GM23248 (cell line): ENCODE measurements at regions not wholly inside any gene's neighbourhood (a gene's known extent, or its start where the extent isn't known, plus 50 kb on each side); places are given as distances from the start of the nearest gene placed in this dataset.

Experiments used
- DNase-seq: peaks from one replicate; pipeline ENCODE4 v3.0.0-alpha.2; 2015
- H2AFZ ChIP-seq: fragments of 200-600 bp; sonication (generic); 2 replicates; pipeline ENCODE4 v1.6.1; 2016; ENCODE audit warnings: antibody characterized with exemption
- H3F3A ChIP-seq: fragments of 200-600 bp; sonication (generic); 2 replicates; pipeline ENCODE4 v1.6.1; 2016; ENCODE audit warnings: mild to moderate bottlenecking, antibody characterized with exemption, mixed run types; ENCODE audit not compliant: insufficient read depth
- H3K27ac ChIP-seq: fragments of 200-600 bp; sonication (generic); 2 replicates; pipeline ENCODE4 v1.5.1; 2016; ENCODE audit warnings: mild to moderate bottlenecking
- H3K27me3 ChIP-seq: fragments of 200-600 bp; sonication (generic); replicated peaks from 2 replicates; pipeline ENCODE4 v1.6.1; 2016; ENCODE audit warnings: mild to moderate bottlenecking; ENCODE audit not compliant: insufficient read depth
- H3K36me3 ChIP-seq: fragments of 200-600 bp; sonication (generic); 2 replicates; pipeline ENCODE4 v1.6.1; 2016; ENCODE audit warnings: low read depth, mild to moderate bottlenecking
- H3K4me1 ChIP-seq: fragments of 200-600 bp; sonication (generic); 2 replicates; pipeline ENCODE4 v1.6.1; 2016; ENCODE audit warnings: mild to moderate bottlenecking; ENCODE audit not compliant: insufficient read depth
- H3K4me2 ChIP-seq: fragments of 200-600 bp; sonication (generic); one replicate; pipeline ENCODE4 v1.6.1; 2016; ENCODE audit warnings: mild to moderate bottlenecking; ENCODE audit not compliant: unreplicated experiment
- H3K4me3 ChIP-seq: fragments of 200-600 bp; sonication (generic); 2 replicates; pipeline ENCODE4 v1.5.1; 2016; ENCODE audit warnings: mild to moderate bottlenecking
- H3K79me2 ChIP-seq: fragments of 200-600 bp; sonication (generic); 2 replicates; pipeline ENCODE4 v1.6.1; 2016; ENCODE audit warnings: mild to moderate bottlenecking; ENCODE audit not compliant: insufficient read depth
- H3K9ac ChIP-seq: fragments of 200-600 bp; sonication (generic); 2 replicates; pipeline ENCODE4 v1.6.1; 2016; ENCODE audit warnings: mild to moderate bottlenecking
- H3K9me2 ChIP-seq: fragments of 200-600 bp; sonication (generic); 2 replicates; pipeline ENCODE4 v1.6.1; 2016; ENCODE audit warnings: mixed run types, mild to moderate bottlenecking, moderate library complexity; ENCODE audit not compliant: insufficient read depth
- H3K9me3 ChIP-seq: fragments of 200-600 bp; sonication (generic); one replicate; pipeline ENCODE4 v1.6.1; 2017; ENCODE audit warnings: low read depth
- H4K20me1 ChIP-seq: fragments of 200-600 bp; sonication (generic); 2 replicates; pipeline ENCODE4 v1.6.0; 2016; ENCODE audit not compliant: insufficient read depth
- EZH2 ChIP-seq: fragments of 200-600 bp; sonication (generic); IDR thresholded peaks from 2 replicates; pipeline ENCODE4 v1.6.1; 2018; ENCODE audit warnings: antibody characterized with exemption, mild to moderate bottlenecking; ENCODE audit not compliant: insufficient read depth, poor library complexity, severe bottlenecking
- EZH2phosphoT487 ChIP-seq: fragments of 200-600 bp; sonication (generic); IDR thresholded peaks from 2 replicates; pipeline ENCODE4 v1.6.1; 2018; ENCODE audit warnings: antibody characterized with exemption, moderate library complexity, mild to moderate bottlenecking, low read depth; ENCODE audit not compliant: insufficient read depth
- WGBS, 2 experiments: methylation state at CpG; one replicate each; pipeline ENCODE4 v1.1.6; 2015 to 2017; ENCODE audit warnings: low lambda C conversion rate in 2 of 2, low coverage in 1 of 2; ENCODE audit errors: missing lambda C conversion rate in 2 of 2; 5-methylcytosine and 5-hydroxymethylcytosine counted together
- in situ Hi-C: fragments of 300-500 bp; cut with MboI; formaldehyde crosslinking; loops from 2 replicates; pipeline ENCODE4 v1.15.0; 2020

DNA sequence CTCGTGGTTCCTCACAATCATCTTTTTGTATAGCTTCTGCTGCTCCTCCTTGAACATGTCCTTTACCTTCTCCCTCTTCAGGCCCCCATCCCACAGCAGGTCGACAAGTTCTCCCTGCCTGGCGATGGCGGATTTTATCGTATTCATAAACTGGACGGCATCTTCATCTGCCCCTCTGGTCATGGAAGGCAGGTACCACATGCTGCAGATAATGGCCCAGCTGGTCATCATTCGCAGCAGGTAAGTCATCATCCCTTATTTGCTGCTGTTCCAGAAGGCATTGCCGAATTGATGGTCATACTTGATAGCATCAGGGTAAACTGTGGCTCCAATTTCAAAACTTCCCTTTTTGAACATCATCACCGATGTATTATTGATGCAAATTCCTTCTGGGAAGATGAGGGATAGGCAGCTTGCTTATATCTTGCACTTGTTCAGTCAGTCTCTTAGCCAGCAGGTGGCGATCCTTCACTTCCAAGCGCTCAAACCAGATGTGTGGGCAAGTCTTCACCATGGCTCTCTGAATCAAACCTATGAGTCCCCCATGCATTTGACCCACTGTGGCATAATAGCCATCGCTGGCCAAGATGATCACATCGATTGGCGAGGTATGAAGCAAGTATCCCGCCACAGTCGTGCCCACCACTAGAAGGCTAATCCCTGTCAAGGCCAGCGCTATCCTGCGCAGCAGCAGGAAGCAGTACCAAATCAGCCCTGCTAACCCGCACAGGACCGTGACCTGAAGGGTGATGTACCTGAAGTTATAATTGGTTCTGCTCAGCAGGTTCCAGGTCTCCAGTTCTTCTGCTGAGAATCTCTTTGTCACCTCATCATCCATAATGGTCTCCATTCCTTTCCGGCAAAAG lies 381.5 kb upstream of the STXBP6 start:
- Histone ChIP-seq H3F3A (no peaks in the 10 kb centered on the region), H3K9me3 (no peaks in the 10 kb centered on the region), H4K20me1 (no peaks in the 10 kb centered on the region), H3K36me3 (no peaks in the 10 kb centered on the region), H3K27me3 (no peaks in the 10 kb centered on the region), H3K9me2 (no peaks in the 10 kb centered on the region), H3K4me2 (no peak overlapping the region), H2AFZ (no peak overlapping the region), H3K27ac (no peak overlapping the region), H3K4me3 (no peak overlapping the region), H3K79me2 (no peaks in the 10 kb centered on the region), H3K9ac (no peak overlapping the region), H3K4me1 (no peaks in the 10 kb centered on the region)
- TF ChIP-seq EZH2phosphoT487: no peak
- no peak for TF ChIP-seq EZH2
- in situ Hi-C loops: no loop called here
- peak; percentile 14 for DNase-seq
- 57 to 59% methylated on average over 21 of the region's 21 CpGs for WGBS, 2 experiments

DNA sequence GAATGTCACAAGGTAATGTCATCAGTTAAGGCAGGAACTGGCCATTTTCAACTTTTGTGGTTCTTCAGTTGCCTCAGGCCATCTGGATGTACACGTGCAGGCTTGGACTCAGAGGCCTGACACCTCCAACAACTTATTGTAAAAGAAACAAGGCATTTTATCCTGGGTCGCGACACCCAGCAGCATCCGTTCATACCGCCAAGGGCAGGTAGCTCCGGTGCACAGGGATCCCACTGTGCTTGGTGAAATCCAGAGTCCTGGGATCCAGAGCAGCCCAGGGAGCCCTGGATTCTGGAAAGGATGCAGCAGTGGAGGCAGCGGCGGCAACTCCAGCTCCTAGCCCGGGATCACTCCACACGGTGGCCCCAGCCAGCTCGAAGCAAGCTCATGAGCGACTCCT lies 380.9 kb upstream of the STXBP6 start:
- Histone ChIP-seq H4K20me1 (no peaks in the 10 kb centered on the region), H3K4me3 (no peak overlapping the region), H3K4me1 (no peaks in the 10 kb centered on the region), H3F3A (no peaks in the 10 kb centered on the region), H2AFZ (no peak overlapping the region), H3K36me3 (no peaks in the 10 kb centered on the region), H3K4me2 (no peak overlapping the region), H3K9ac (no peak overlapping the region), H3K27ac (no peak overlapping the region), H3K27me3 (no peaks in the 10 kb centered on the region), H3K9me3 (no peaks in the 10 kb centered on the region), H3K9me2 (no peaks in the 10 kb centered on the region), H3K79me2 (no peaks in the 10 kb centered on the region)
- no peak for DNase-seq
- TF ChIP-seq EZH2phosphoT487: no peak
- TF ChIP-seq EZH2: no peak
- WGBS, 2 experiments: 66 to 74% methylated on average over 12 of the region's 12 CpGs
- in situ Hi-C loops: no loop called here

GRCh38 chr14:25412998-25413397 lies 363.1 kb upstream of the STXBP6 start:
- no peak for TF ChIP-seq EZH2
- no peak for TF ChIP-seq EZH2phosphoT487
- no peaks in the 10 kb centered on the region for H3K79me2 ChIP-seq
- no peaks in the 10 kb centered on the region for H3K9me3 ChIP-seq
- no peaks in the 10 kb centered on the region for H3K4me1 ChIP-seq
- H4K20me1 ChIP-seq: no peaks in the 10 kb centered on the region
- H3K4me2 ChIP-seq: no peak overlapping the region
- H3K27me3 ChIP-seq: no peaks in the 10 kb centered on the region; the same call in 1 of the 2 replicates
- H3K36me3 ChIP-seq: no peaks in the 10 kb centered on the region
- no peaks in the 10 kb centered on the region for H3K9me2 ChIP-seq
- H3K9ac ChIP-seq: no peak overlapping the region
- H3K4me3 ChIP-seq: no peak overlapping the region
- H2AFZ ChIP-seq: no peak overlapping the region
- H3F3A ChIP-seq: no peaks in the 10 kb centered on the region
- in situ Hi-C loops: no loop called here
- no peak for DNase-seq
- no peak overlapping the region for H3K27ac ChIP-seq

- TF ChIP-seq EZH2phosphoT487: no peak
- no peak for TF ChIP-seq EZH2
- WGBS, 2 experiments: 19 to 20% methylated on average over 6 of the region's 6 CpGs
- in situ Hi-C loops: no loop called here
Observed at GRCh38 chr14:25411781-25412757, 362.1 kb upstream of the STXBP6 start.

More at GRCh38 chr14:25411781-25412757, 362.1 kb upstream of the STXBP6 start:
- peak; percentile 48 for DNase-seq
- H3K9ac ChIP-seq: no peak overlapping the region
- H3K27me3 ChIP-seq: no peaks in the 10 kb centered on the region; the same call in 1 of the 2 replicates
- no peaks in the 10 kb centered on the region for H3F3A ChIP-seq
- H3K9me2 ChIP-seq: no peaks in the 10 kb centered on the region
- no peaks in the 10 kb centered on the region for H3K9me3 ChIP-seq
- no peak overlapping the region for H2AFZ ChIP-seq
- no peak overlapping the region for H3K27ac ChIP-seq
- H3K79me2 ChIP-seq: no peaks in the 10 kb centered on the region
- H3K4me3 ChIP-seq: no peak overlapping the region
- H3K36me3 ChIP-seq: no peaks in the 10 kb centered on the region
- H3K4me1 ChIP-seq: no peaks in the 10 kb centered on the region
- no peak overlapping the region for H3K4me2 ChIP-seq
- H4K20me1 ChIP-seq: no peaks in the 10 kb centered on the region
